ENCODE measurements at regions not wholly inside any gene's neighbourhood (a gene's known extent, or its start where the extent isn't known, plus 50 kb on each side); places are given as distances from the start of the nearest gene placed in this dataset.

- no peak for FAIRE-seq
These were observed 509.8 kb upstream of the SPRY2 start for GRCh38 chr13:80850771-80851170.

DNA sequence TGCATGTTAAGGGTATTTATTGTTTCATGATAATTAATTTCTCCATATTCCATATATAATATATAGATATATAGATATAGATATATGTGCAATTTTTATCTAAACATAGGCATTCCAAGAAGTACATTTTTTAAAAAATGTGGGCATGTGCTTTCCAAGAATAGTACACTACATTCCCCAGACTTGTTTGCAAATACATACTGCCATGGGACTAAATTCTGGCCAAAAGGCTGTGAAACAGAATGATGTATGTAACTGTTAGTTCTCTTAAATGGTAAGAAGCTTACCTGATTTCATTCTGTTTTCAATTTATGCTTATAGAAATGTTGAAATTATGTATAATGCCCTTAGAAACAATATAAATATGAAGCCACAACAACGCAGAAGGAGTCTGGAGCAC, 503.2 kb upstream of the SPRY2 start:
- Histone ChIP-seq H3K4me2 (no peak overlapping the region), H3K9me3 (no peaks in the 10 kb centered on the region), H3K4me1 (no peaks in the 10 kb centered on the region), H3K27ac (no peak overlapping the region), H3K4me3 (no peak overlapping the region)
- no peak for ATAC-seq
- no peak for TF ChIP-seq MAZ (IDR thresholded peaks at IDR 0.05; ENCODE audit: borderline replicate concordance, low read depth, low read length)
- TF ChIP-seq NR3C1 (IDR thresholded peaks at IDR 0.05) = no peak
- no peak for TF ChIP-seq HOXA7 (CRISPR knock-in tag; IDR thresholded peaks at IDR 0.05)
- no peak for TF ChIP-seq POLR2AphosphoS2 (conservative IDR thresholded peaks at IDR 0.05; ENCODE audit: low read length)
- TF ChIP-seq, protein P1, sequence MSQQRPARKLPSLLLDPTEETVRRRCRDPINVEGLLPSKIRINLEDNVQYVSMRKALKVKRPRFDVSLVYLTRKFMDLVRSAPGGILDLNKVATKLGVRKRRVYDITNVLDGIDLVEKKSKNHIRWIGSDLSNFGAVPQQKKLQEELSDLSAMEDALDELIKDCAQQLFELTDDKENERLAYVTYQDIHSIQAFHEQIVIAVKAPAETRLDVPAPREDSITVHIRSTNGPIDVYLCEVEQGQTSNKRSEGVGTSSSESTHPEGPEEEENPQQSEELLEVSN (IDR thresholded peaks at IDR 0.05; ENCODE audit: borderline replicate concordance, low read depth) = no peak
- TF ChIP-seq RAD21 (conservative IDR thresholded peaks at IDR 0.05 in 1 of 2, IDR thresholded peaks at IDR 0.05 in 1 of 2) = no peak
- TF ChIP-seq EHMT2 (IDR thresholded peaks at IDR 0.05; ENCODE audit: low read depth) = no peak
- no peak for TF ChIP-seq HOXB5 (CRISPR knock-in tag; IDR thresholded peaks at IDR 0.05)
- 17% methylated on average over 1 of the region's 1 CpG for WGBS (ENCODE audit: missing lambda C conversion rate)
- ChIA-PET POLR2A (no interaction called here), CTCF (no interaction called here)
- FAIRE-seq = no peak
- DNase-seq (ENCODE audit: low read depth in 1 of 2, low spot score in 1 of 2) = no peak

More at GRCh38 chr13:80850771-80851170, 509.8 kb upstream of the SPRY2 start:
- H3K27ac ChIP-seq = no peak overlapping the region
- H3K4me1 ChIP-seq = no peaks in the 10 kb centered on the region
- ChIA-PET CTCF (no interaction called here), POLR2A (no interaction called here)
- no peaks in the 10 kb centered on the region for H3K9me3 ChIP-seq
- TF ChIP-seq EP300 (IDR thresholded peaks at IDR 0.05) (no peak), SMC3 (IDR thresholded peaks at IDR 0.05) (no peak), RCOR1 (IDR thresholded peaks at IDR 0.05; ENCODE audit: low read depth, low read length) (no peak), TP53 (CRISPR knock-in tag; IDR thresholded peaks at IDR 0.05) (no peak), MAZ (IDR thresholded peaks at IDR 0.05; ENCODE audit: borderline replicate concordance, low read depth, low read length) (no peak), KDM1A (IDR thresholded peaks at IDR 0.05; ENCODE audit: low read depth) (no peak), PHF8 (IDR thresholded peaks at IDR 0.05; ENCODE audit: borderline replicate concordance, low read depth) (no peak), ESRRA (IDR thresholded peaks at IDR 0.05; ENCODE audit: borderline replicate concordance, low read length) (no peak), KDM5A (IDR thresholded peaks at IDR 0.05) (no peak), POLR2AphosphoS2 (conservative IDR thresholded peaks at IDR 0.05; ENCODE audit: low read length) (no peak), FOSB (CRISPR knock-in tag; IDR thresholded peaks at IDR 0.05) (no peak), ZNF302 (CRISPR knock-in tag; IDR thresholded peaks at IDR 0.05) (no peak), RAD21 (conservative IDR thresholded peaks at IDR 0.05 in 1 of 2, IDR thresholded peaks at IDR 0.05 in 1 of 2) (no peak)
- TF ChIP-seq, protein P2, sequence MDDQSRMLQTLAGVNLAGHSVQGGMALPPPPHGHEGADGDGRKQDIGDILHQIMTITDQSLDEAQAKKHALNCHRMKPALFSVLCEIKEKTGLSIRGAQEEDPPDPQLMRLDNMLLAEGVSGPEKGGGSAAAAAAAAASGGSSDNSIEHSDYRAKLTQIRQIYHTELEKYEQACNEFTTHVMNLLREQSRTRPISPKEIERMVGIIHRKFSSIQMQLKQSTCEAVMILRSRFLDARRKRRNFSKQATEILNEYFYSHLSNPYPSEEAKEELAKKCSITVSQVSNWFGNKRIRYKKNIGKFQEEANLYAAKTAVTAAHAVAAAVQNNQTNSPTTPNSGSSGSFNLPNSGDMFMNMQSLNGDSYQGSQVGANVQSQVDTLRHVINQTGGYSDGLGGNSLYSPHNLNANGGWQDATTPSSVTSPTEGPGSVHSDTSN (IDR thresholded peaks at IDR 0.05) = no peak
- TF ChIP-seq, protein P3, sequence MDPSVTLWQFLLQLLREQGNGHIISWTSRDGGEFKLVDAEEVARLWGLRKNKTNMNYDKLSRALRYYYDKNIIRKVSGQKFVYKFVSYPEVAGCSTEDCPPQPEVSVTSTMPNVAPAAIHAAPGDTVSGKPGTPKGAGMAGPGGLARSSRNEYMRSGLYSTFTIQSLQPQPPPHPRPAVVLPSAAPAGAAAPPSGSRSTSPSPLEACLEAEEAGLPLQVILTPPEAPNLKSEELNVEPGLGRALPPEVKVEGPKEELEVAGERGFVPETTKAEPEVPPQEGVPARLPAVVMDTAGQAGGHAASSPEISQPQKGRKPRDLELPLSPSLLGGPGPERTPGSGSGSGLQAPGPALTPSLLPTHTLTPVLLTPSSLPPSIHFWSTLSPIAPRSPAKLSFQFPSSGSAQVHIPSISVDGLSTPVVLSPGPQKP (IDR thresholded peaks at IDR 0.05; ENCODE audit: low read depth, low read length) = no peak
- no peak overlapping the region for H3K4me2 ChIP-seq
- ATAC-seq = no peak
- WGBS (ENCODE audit: missing lambda C conversion rate) = 55% methylated on average over 2 of the region's 2 CpGs
- H3K4me3 ChIP-seq = no peak overlapping the region
- no peak for DNase-seq (ENCODE audit: low read depth in 1 of 2, low spot score in 1 of 2)

- no peak overlapping the region for H3K4me3 ChIP-seq
- CTCF ChIA-PET = no interaction called here
- POLR2A ChIA-PET = no interaction called here
- no peak for FAIRE-seq
- WGBS (ENCODE audit: missing lambda C conversion rate) = 0% methylated on average over 1 of the region's 1 CpG
- H3K4me2 ChIP-seq = no peak overlapping the region
- no peak for DNase-seq (ENCODE audit: low read depth in 1 of 2, low spot score in 1 of 2)
- no peak for TF ChIP-seq NPAS2 (CRISPR knock-in tag; IDR thresholded peaks at IDR 0.05; ENCODE audit: borderline replicate concordance)
- TF ChIP-seq EP300 (IDR thresholded peaks at IDR 0.05) = no peak
- no peak for TF ChIP-seq HOXB5 (CRISPR knock-in tag; IDR thresholded peaks at IDR 0.05)
- TF ChIP-seq HDAC2 (IDR thresholded peaks at IDR 0.05) = no peak
- no peak for TF ChIP-seq SMC3 (IDR thresholded peaks at IDR 0.05)
- no peak for TF ChIP-seq MYC (IDR thresholded peaks at IDR 0.05; ENCODE audit: borderline replicate concordance, low read length)
- TF ChIP-seq ZFP36 (IDR thresholded peaks at IDR 0.05; ENCODE audit: borderline replicate concordance, partially characterized antibody) = no peak
- TF ChIP-seq ESRRA (IDR thresholded peaks at IDR 0.05; ENCODE audit: borderline replicate concordance, low read length) = no peak
- no peak for TF ChIP-seq PHF8 (IDR thresholded peaks at IDR 0.05; ENCODE audit: borderline replicate concordance, low read depth)
- no peak for TF ChIP-seq KDM5A (IDR thresholded peaks at IDR 0.05)
- TF ChIP-seq CBX8 (IDR thresholded peaks at IDR 0.05) = no peak
- TF ChIP-seq, protein P4, sequence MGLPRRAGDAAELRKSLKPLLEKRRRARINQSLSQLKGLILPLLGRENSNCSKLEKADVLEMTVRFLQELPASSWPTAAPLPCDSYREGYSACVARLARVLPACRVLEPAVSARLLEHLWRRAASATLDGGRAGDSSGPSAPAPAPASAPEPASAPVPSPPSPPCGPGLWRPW (IDR thresholded peaks at IDR 0.05) = no peak
- TF ChIP-seq FOSB (CRISPR knock-in tag; IDR thresholded peaks at IDR 0.05) = no peak
- no peak overlapping the region for H3K27ac ChIP-seq
- no peaks in the 10 kb centered on the region for H3K9me3 ChIP-seq
- no peak for ATAC-seq
- no peaks in the 10 kb centered on the region for H3K4me1 ChIP-seq
These were observed 500.5 kb upstream of the SPRY2 start for GRCh38 chr13:80841414-80841813.

Measured in A549 (cell line).